ENCODE measurements at regions not wholly inside any gene's neighbourhood (a gene's known extent, or its start where the extent isn't known, plus 50 kb on each side); places are given as distances from the start of the nearest gene placed in this dataset.

DNA sequence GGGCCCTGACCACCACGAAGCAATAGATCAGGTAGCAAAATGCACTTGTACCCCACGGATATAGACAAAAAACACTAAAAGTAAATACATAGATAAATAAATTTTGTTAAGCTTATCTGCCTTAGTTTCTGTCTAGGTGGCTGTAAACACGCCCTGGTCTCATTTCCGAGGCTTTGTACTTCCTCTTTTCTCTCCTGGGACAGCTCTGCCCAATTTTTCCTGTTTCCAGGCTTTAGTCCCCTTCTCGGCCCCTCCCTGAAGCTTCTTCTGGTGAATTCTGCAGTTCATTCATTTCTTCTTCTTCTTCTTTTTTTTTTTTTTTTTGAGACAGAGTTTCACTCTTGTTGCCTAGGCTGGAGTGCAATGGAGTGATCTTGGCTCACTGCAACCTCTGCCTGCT is 73.4 kb upstream of the STOX2 start:
- H3K9ac ChIP-seq (ENCODE audit: low read length): no peak overlapping the region
- H3K4me3 ChIP-seq (ENCODE audit: low read length): no peak overlapping the region
- no peaks in the 10 kb centered on the region for H3K9me3 ChIP-seq (ENCODE audit: low read length)
- H2AFZ ChIP-seq (ENCODE audit: low read depth, low read length): no peak overlapping the region
- no peaks in the 10 kb centered on the region for H3K27me3 ChIP-seq (ENCODE audit: insufficient read depth, low read depth, low read length)
- H3F3A ChIP-seq (ENCODE audit: insufficient read depth, low read length, poor library complexity, severe bottlenecking): no peaks in the 10 kb centered on the region
- H3K9me2 ChIP-seq (ENCODE audit: insufficient read depth, low read length): no peaks in the 10 kb centered on the region
- H3K36me3 ChIP-seq (ENCODE audit: insufficient read depth, low read length): no peaks in the 10 kb centered on the region
- no peak for TF ChIP-seq POLR2AphosphoS5 (IDR thresholded peaks at IDR 0.05)
- TF ChIP-seq, protein P1, sequence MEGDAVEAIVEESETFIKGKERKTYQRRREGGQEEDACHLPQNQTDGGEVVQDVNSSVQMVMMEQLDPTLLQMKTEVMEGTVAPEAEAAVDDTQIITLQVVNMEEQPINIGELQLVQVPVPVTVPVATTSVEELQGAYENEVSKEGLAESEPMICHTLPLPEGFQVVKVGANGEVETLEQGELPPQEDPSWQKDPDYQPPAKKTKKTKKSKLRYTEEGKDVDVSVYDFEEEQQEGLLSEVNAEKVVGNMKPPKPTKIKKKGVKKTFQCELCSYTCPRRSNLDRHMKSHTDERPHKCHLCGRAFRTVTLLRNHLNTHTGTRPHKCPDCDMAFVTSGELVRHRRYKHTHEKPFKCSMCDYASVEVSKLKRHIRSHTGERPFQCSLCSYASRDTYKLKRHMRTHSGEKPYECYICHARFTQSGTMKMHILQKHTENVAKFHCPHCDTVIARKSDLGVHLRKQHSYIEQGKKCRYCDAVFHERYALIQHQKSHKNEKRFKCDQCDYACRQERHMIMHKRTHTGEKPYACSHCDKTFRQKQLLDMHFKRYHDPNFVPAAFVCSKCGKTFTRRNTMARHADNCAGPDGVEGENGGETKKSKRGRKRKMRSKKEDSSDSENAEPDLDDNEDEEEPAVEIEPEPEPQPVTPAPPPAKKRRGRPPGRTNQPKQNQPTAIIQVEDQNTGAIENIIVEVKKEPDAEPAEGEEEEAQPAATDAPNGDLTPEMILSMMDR (IDR thresholded peaks at IDR 0.05; ENCODE audit: poor library complexity, severe bottlenecking): no peak
- TF ChIP-seq RAD21 (conservative IDR thresholded peaks at IDR 0.05): no peak
- no peak for TF ChIP-seq SMC3 (conservative IDR thresholded peaks at IDR 0.05; ENCODE audit: poor library complexity)
- TF ChIP-seq, protein P2, sequence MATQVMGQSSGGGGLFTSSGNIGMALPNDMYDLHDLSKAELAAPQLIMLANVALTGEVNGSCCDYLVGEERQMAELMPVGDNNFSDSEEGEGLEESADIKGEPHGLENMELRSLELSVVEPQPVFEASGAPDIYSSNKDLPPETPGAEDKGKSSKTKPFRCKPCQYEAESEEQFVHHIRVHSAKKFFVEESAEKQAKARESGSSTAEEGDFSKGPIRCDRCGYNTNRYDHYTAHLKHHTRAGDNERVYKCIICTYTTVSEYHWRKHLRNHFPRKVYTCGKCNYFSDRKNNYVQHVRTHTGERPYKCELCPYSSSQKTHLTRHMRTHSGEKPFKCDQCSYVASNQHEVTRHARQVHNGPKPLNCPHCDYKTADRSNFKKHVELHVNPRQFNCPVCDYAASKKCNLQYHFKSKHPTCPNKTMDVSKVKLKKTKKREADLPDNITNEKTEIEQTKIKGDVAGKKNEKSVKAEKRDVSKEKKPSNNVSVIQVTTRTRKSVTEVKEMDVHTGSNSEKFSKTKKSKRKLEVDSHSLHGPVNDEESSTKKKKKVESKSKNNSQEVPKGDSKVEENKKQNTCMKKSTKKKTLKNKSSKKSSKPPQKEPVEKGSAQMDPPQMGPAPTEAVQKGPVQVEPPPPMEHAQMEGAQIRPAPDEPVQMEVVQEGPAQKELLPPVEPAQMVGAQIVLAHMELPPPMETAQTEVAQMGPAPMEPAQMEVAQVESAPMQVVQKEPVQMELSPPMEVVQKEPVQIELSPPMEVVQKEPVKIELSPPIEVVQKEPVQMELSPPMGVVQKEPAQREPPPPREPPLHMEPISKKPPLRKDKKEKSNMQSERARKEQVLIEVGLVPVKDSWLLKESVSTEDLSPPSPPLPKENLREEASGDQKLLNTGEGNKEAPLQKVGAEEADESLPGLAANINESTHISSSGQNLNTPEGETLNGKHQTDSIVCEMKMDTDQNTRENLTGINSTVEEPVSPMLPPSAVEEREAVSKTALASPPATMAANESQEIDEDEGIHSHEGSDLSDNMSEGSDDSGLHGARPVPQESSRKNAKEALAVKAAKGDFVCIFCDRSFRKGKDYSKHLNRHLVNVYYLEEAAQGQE (IDR thresholded peaks at IDR 0.05; ENCODE audit: borderline replicate concordance): no peak
- TF ChIP-seq MXI1 (conservative IDR thresholded peaks at IDR 0.05; ENCODE audit: poor library complexity, severe bottlenecking): no peak
- no peak for TF ChIP-seq EP300 (conservative IDR thresholded peaks at IDR 0.05; ENCODE audit: poor library complexity, severe bottlenecking)
- no peak for TF ChIP-seq TAF1 (IDR thresholded peaks at IDR 0.05; ENCODE audit: low read depth)
- no peak for TF ChIP-seq EZH2 (IDR thresholded peaks at IDR 0.05; ENCODE audit: borderline replicate concordance, insufficient read depth, low read length, poor library complexity, severe bottlenecking)
- H3K4me2 ChIP-seq (ENCODE audit: low read length): no peak overlapping the region
- H3K79me2 ChIP-seq (replicated peaks; ENCODE audit: insufficient read depth, low read length): no peaks in the 10 kb centered on the region
- no peaks in the 10 kb centered on the region for H4K20me1 ChIP-seq (ENCODE audit: insufficient read depth)
- no peak overlapping the region for H3K27ac ChIP-seq (ENCODE audit: low read length)

DNA sequence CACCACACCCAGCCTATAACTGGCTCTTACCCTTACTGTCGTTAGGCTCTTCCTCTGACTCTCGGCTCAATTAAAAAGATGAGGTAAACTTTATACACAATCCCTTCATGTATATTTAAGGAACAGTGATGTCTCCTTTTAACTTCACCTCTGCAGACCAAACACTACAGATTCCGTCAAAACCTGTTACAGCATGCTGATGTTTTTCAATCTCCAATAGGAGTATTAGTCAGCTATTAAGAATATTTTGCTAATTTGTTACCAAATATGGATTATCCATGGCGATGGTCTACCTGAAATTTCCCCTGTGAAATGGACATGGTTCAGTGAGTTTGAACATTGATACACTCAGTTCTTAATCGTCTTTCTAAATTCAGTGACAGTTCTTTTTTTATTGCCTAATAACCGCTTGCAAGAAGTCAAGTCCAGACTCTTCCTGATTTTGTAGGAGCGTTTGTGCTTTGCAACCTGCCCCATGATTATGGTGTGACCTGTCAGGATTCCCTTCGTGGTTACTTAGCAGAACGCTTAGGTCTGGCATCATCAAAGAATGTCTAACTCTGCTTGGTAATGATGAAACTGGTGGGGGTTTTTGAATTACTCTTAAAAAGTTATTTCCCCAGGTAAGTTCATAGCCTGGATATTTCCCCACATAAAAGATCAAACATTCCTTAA is 72.2 kb upstream of the STOX2 start:
- H3K27me3 ChIP-seq (ENCODE audit: insufficient read depth, low read depth, low read length): no peaks in the 10 kb centered on the region
- no peaks in the 10 kb centered on the region for H3K9me2 ChIP-seq (ENCODE audit: insufficient read depth, low read length)
- H3K9me3 ChIP-seq (ENCODE audit: low read length): no peaks in the 10 kb centered on the region
- H4K20me1 ChIP-seq (ENCODE audit: insufficient read depth): no peaks in the 10 kb centered on the region
- H2AFZ ChIP-seq (ENCODE audit: low read depth, low read length): no peak overlapping the region
- H3K9ac ChIP-seq (ENCODE audit: low read length): no peak overlapping the region
- no peaks in the 10 kb centered on the region for H3K79me2 ChIP-seq (replicated peaks; ENCODE audit: insufficient read depth, low read length)
- TF ChIP-seq, protein P2 (IDR thresholded peaks at IDR 0.05; ENCODE audit: borderline replicate concordance): no peak
- no peak overlapping the region for H3K4me3 ChIP-seq (ENCODE audit: low read length)
- H3K4me2 ChIP-seq (ENCODE audit: low read length): no peak overlapping the region
- H3K27ac ChIP-seq (ENCODE audit: low read length): no peak overlapping the region
- H3F3A ChIP-seq (ENCODE audit: insufficient read depth, low read length, poor library complexity, severe bottlenecking): no peaks in the 10 kb centered on the region
- no peaks in the 10 kb centered on the region for H3K36me3 ChIP-seq (ENCODE audit: insufficient read depth, low read length)

Measured in neural cell (in vitro differentiated cells).